Heart left ventricle (tissue), 16 donors: ENCODE measurements at regions not wholly inside any gene's neighbourhood (a gene's known extent, or its start where the extent isn't known, plus 50 kb on each side); places are given as distances from the start of the nearest gene placed in this dataset.

Source experiments
- ATAC-seq, 4 donors: fragments of 200-7000 bp; cut with Tn5 transposase; one replicate each; pipeline ENCODE4 v1.9.1; 2020 to 2022; ENCODE audit warnings: moderate library complexity in 4 of 4, mild to moderate bottlenecking in 3 of 4, moderate number of reproducible peaks in 1 of 4
- DNase-seq, 5 donors: peaks; one replicate each; pipeline ENCODE4 v3.0.0-alpha.2; 2020
- H3K27ac ChIP-seq, 12 donors: fragments of 200-600 bp; sonication (generic) in 4 of 12; one replicate each; pipeline versions ENCODE4 v1.5.0 to v1.8.0; 2016 to 2022; ENCODE audit warnings: mild to moderate bottlenecking in 2 of 12
- H3K27me3 ChIP-seq, 9 donors: fragments of 200-600 bp; sonication (generic) in 2 of 9; one replicate each; pipeline versions ENCODE4 v1.5.1 to v1.8.0; 2016 to 2022; ENCODE audit warnings: mild to moderate bottlenecking in 3 of 9
- H3K36me3 ChIP-seq, 9 donors: fragments of 200-600 bp; sonication (generic) in 2 of 9; one replicate each; pipeline versions ENCODE4 v1.5.0 to v1.8.0; 2018 to 2022; ENCODE audit warnings: mild to moderate bottlenecking in 2 of 9
- H3K4me1 ChIP-seq, 12 donors: fragments of 200-600 bp; sonication (generic) in 4 of 12; one replicate each; pipeline versions ENCODE4 v1.5.0 to v1.8.0; 2016 to 2022; ENCODE audit warnings: mild to moderate bottlenecking in 3 of 12
- H3K4me3 ChIP-seq, 12 donors: fragments of 200-600 bp; sonication (generic) in 4 of 12; one replicate each; pipeline versions ENCODE4 v1.5.0 to v1.8.0; 2017 to 2022; ENCODE audit warnings: mild to moderate bottlenecking in 9 of 12, moderate library complexity in 4 of 12
- H3K9me3 ChIP-seq, 12 donors: fragments of 200-600 bp; sonication (generic) in 4 of 12; one replicate each; pipeline versions ENCODE4 v1.5.0 to v1.8.0; 2016 to 2022; ENCODE audit warnings: mild to moderate bottlenecking in 1 of 12
- CTCF ChIP-seq, 12 donors: fragments of 200-600 bp; sonication (generic) in 4 of 12; IDR thresholded peaks; one replicate each; pipeline versions ENCODE4 v1.5.0 to v1.8.0; 2018 to 2022; ENCODE audit warnings: antibody characterized with exemption in 12 of 12, mild to moderate bottlenecking in 5 of 12
- POLR2A ChIP-seq, 2 donors: fragments of 450-650 bp; IDR thresholded peaks; one replicate each; pipeline ENCODE4 v1.6.1; 2017; ENCODE audit warnings: antibody characterized with exemption in 2 of 2, mild to moderate bottlenecking in 2 of 2, moderate library complexity in 2 of 2
- whole genome bisulfite sequencing, 4 donors: extraction: QIAGEN DNeasy Blood & Tissue Kit in 2 of 4; methylation state at CpG; one replicate each; pipeline versions ENCODE4 v1.1.5 to v1.1.7; 2013 to 2018; 5-methylcytosine and 5-hydroxymethylcytosine counted together
- intact Hi-C, 10 donors: fragments of 100-400 bp; cut with DNase I; formaldehyde crosslinking; loops; one replicate each; pipeline versions ENCODE4 v1.11.1 to v1.14.2; 2022
- donor health status: ischemic (EF 13 %, LVEDD 7.1; RV severe dilation, severe dysfunction).
- donor health status: healthy with polysubstance abuse.
- donor health status: DM: no; HTN: yes; CAD: no.
- donor health status: DM: no; HTN: no; CAD: no.
- donor health status: ischemic (EF 25% LVEDD 6.9; RV normal size, moderate dysfunction).
- donor health status: ischemic (EF 25% LVEDD 5.7; RV mildly dilated, moderate dysfunction).
- donor health status: healthy.
- donor health status: DM: yes; HTN: yes; CAD: no.
- donor health status: ischemic (EF 35%, LVEDD 5.7; RV mildly dilated, moderate dysfunction).
- donor health status: nonischemic (EF 11% LVEDD 7.7; RV severe dilation, severe dysfunction).
- donor health status: DM: yes; HTN: yes; CAD: no.
- donor health status: PGD.
- donor health status: ischemic (EF 29% LVEDD 5.4; RV normal size, mild dysfunction).
- donor health status: nonischemic (EF 23%, LVEDD 6.1; RV moderate dilation, normal function).

GRCh38 chr1:187655104-187655503 lies 826.4 kb downstream of the PLA2G4A start:
- no peak for TF ChIP-seq POLR2A (IDR thresholded peaks at IDR 0.05)
- TF ChIP-seq CTCF (IDR thresholded peaks at IDR 0.05), result no peak
- no peak overlapping the region for H3K4me3 ChIP-seq
- intact Hi-C loops, result no loop called here
- no peak overlapping the region for H3K27ac ChIP-seq
- H3K4me1 ChIP-seq, result no peaks in the 10 kb centered on the region
- DNase-seq (no peak), ATAC-seq (no peak)
- H3K27me3 ChIP-seq, result no peaks in the 10 kb centered on the region
- H3K36me3 ChIP-seq, result no peaks in the 10 kb centered on the region
- H3K9me3 ChIP-seq, result peaks cover 0 to 6% (median 0%) of the 10 kb centered on the region in 12 donors

- TF ChIP-seq POLR2A (IDR thresholded peaks at IDR 0.05), result no peak
- no peak for TF ChIP-seq CTCF (IDR thresholded peaks at IDR 0.05)
- Histone ChIP-seq H3K27me3 (no peaks in the 10 kb centered on the region), H3K4me1 (no peaks in the 10 kb centered on the region), H3K27ac (no peak overlapping the region), H3K36me3 (no peaks in the 10 kb centered on the region), H3K9me3 (no peaks in the 10 kb centered on the region), H3K4me3 (no peak overlapping the region)
- intact Hi-C loops, result no loop called here
- DNase-seq (no peak), ATAC-seq (no peak)
- 64 to 75% (median 75%) methylated on average over 2 of the region's 2 CpGs for WGBS, 4 donors
Measured at GRCh38 chr1:187665483-187665882, 836.7 kb downstream of the PLA2G4A start.

- no peak for ATAC-seq
- Histone ChIP-seq H3K36me3 (no peaks in the 10 kb centered on the region), H3K27ac (no peak overlapping the region), H3K9me3 (no peaks in the 10 kb centered on the region), H3K4me1 (no peaks in the 10 kb centered on the region), H3K27me3 (no peaks in the 10 kb centered on the region), H3K4me3 (no peak overlapping the region)
- DNase-seq, result no peak
- intact Hi-C loops, result no loop called here
- TF ChIP-seq POLR2A (IDR thresholded peaks at IDR 0.05) (no peak), CTCF (IDR thresholded peaks at IDR 0.05) (no peak)
- WGBS, 4 donors, result 58 to 67% (median 64%) methylated on average over 1 of the region's 1 CpG
Measured at GRCh38 chr1:187680823-187681222, 852.1 kb downstream of the PLA2G4A start.

- intact Hi-C loops, result no loop called here
- Histone ChIP-seq H3K27me3 (no peaks in the 10 kb centered on the region), H3K9me3 (no peaks in the 10 kb centered on the region), H3K36me3 (no peaks in the 10 kb centered on the region), H3K4me3 (no peak overlapping the region), H3K27ac (no peak overlapping the region), H3K4me1 (no peaks in the 10 kb centered on the region)
- WGBS, 4 donors, result 36 to 51% (median 41%) methylated on average over 2 of the region's 2 CpGs
- ATAC-seq, result no peak
- TF ChIP-seq POLR2A (IDR thresholded peaks at IDR 0.05) (no peak), CTCF (IDR thresholded peaks at IDR 0.05) (no peak)
- DNase-seq, result no peak
Measured at GRCh38 chr1:187682112-187682511, 853.4 kb downstream of the PLA2G4A start.
